NCI-H1930 (cell line): ENCODE measurements at regions not wholly inside any gene's neighbourhood (a gene's known extent, or its start where the extent isn't known, plus 50 kb on each side); places are given as distances from the start of the nearest gene placed in this dataset.
"Not testable (repeated sequence)": the region's sequence is repeated elsewhere in the genome, so short reads cannot be mapped to it uniquely, and the experiment has no call there.

Source experiments
- DNase-seq, 2 experiments: peaks; one replicate each; lab custom pipeline; 2025; lab: John Stamatoyannopoulos, UW

- no peak for DNase-seq
Measured at GRCh38 chr4:14169460-14169859, 541.9 kb upstream of the BOD1L1 start.

- DNase-seq: not testable (repeated sequence)
Measured at GRCh38 chr4:14169940-14170339, 542.4 kb upstream of the BOD1L1 start.

- DNase-seq: no peak
Measured at GRCh38 chr4:14176613-14177012, 549.1 kb upstream of the BOD1L1 start.

GRCh38 chr4:14177987-14178386 lies 550.5 kb upstream of the BOD1L1 start:
- no peak for DNase-seq

GRCh38 chr4:14178421-14178820 lies 550.9 kb upstream of the BOD1L1 start:
- no peak for DNase-seq

GRCh38 chr4:14180166-14180565 lies 552.6 kb upstream of the BOD1L1 start:
- DNase-seq: no peak

- DNase-seq: no peak
Measured at GRCh38 chr4:14180983-14181601, 553.6 kb upstream of the BOD1L1 start.

- no peak for DNase-seq
Measured at GRCh38 chr4:14182148-14182547, 554.6 kb upstream of the BOD1L1 start.

- DNase-seq: no peak
Measured at GRCh38 chr4:14184265-14184664, 556.7 kb upstream of the BOD1L1 start.

- DNase-seq: no peak
Measured at GRCh38 chr4:14184767-14185166, 557.2 kb upstream of the BOD1L1 start.

GRCh38 chr4:14188214-14188613 lies 560.7 kb upstream of the BOD1L1 start:
- no peak for DNase-seq

GRCh38 chr4:14193601-14194000 lies 566.1 kb upstream of the BOD1L1 start:
- no peak for DNase-seq

GRCh38 chr4:14196131-14196530 lies 568.6 kb upstream of the BOD1L1 start:
- no peak for DNase-seq

GRCh38 chr4:14215116-14215770 lies 587.7 kb upstream of the BOD1L1 start:
- DNase-seq: no peak

GRCh38 chr4:14217401-14217800 lies 589.9 kb upstream of the BOD1L1 start:
- DNase-seq: no peak

GRCh38 chr4:14218641-14219040 lies 591.1 kb upstream of the BOD1L1 start:
- peak in 1 of 2 experiments; percentile 10 for DNase-seq

- DNase-seq: no peak
Measured at GRCh38 chr4:14221176-14221575, 593.7 kb upstream of the BOD1L1 start.

- DNase-seq: no peak
Measured at GRCh38 chr4:14222377-14223029, 595.0 kb upstream of the BOD1L1 start.

GRCh38 chr4:14223461-14223860 lies 595.9 kb upstream of the BOD1L1 start:
- DNase-seq: no peak

GRCh38 chr4:14225688-14226207 lies 598.2 kb upstream of the BOD1L1 start:
- DNase-seq: peak; percentile 72 to 84

GRCh38 chr4:14233126-14233525 lies 605.6 kb upstream of the BOD1L1 start:
- DNase-seq: no peak

- no peak for DNase-seq
Measured at GRCh38 chr4:14234307-14234706, 606.8 kb upstream of the BOD1L1 start.

- DNase-seq: no peak
Measured at GRCh38 chr4:14236359-14236758, 608.8 kb upstream of the BOD1L1 start.
